ENCODE measurements at regions not wholly inside any gene's neighbourhood (a gene's known extent, or its start where the extent isn't known, plus 50 kb on each side); places are given as distances from the start of the nearest gene placed in this dataset.
A peak's percentile ranks its signal among the peaks of the same experiment; 100 is the strongest.

DNA sequence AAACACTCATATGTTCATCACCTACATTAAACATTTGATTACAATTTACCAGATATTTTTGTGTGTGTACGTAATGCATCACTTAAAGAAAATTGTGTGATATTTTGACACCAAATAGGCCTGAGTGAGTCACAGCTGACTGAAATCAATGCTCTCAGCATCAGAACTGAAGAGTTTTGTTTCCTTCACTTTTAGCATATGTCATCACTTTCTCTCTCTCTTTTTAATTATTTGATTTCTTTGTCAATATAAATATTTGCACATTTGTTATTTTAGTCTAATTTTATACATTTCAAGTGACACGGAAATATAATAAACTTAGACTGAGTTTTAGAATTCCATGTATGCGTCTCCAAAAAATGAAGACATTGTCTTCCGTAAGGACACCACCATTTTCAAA, 545.3 kb downstream of the PTPRC start:
- Histone ChIP-seq H3K27ac (ENCODE audit: low read length) (no peak overlapping the region), H2AFZ (ENCODE audit: low read depth, low read length) (no peak overlapping the region), H3K4me3 (ENCODE audit: low read depth in 1 of 2, low read length in 2 of 2) (no peak overlapping the region), H3K36me3 (ENCODE audit: insufficient read depth, low read length) (no peaks in the 10 kb centered on the region), H4K20me1 (ENCODE audit: insufficient read depth, low read length) (no peaks in the 10 kb centered on the region), H3K9me3 (ENCODE audit: insufficient read depth, low read length, severe bottlenecking) (no peaks in the 10 kb centered on the region), H3K4me2 (ENCODE audit: insufficient read depth, low read length) (no peak overlapping the region), H3K4me1 (ENCODE audit: insufficient read depth, low read length) (peaks cover 52% of the 10 kb centered on the region), H3K79me2 (ENCODE audit: insufficient read depth, low read length) (peaks cover 6% of the 10 kb centered on the region), H3K9ac (ENCODE audit: low read depth, low read length) (no peak overlapping the region), H3K27me3 (ENCODE audit: insufficient read depth, low read length, poor library complexity) (no peaks in the 10 kb centered on the region)
- TF ChIP-seq, protein P1, sequence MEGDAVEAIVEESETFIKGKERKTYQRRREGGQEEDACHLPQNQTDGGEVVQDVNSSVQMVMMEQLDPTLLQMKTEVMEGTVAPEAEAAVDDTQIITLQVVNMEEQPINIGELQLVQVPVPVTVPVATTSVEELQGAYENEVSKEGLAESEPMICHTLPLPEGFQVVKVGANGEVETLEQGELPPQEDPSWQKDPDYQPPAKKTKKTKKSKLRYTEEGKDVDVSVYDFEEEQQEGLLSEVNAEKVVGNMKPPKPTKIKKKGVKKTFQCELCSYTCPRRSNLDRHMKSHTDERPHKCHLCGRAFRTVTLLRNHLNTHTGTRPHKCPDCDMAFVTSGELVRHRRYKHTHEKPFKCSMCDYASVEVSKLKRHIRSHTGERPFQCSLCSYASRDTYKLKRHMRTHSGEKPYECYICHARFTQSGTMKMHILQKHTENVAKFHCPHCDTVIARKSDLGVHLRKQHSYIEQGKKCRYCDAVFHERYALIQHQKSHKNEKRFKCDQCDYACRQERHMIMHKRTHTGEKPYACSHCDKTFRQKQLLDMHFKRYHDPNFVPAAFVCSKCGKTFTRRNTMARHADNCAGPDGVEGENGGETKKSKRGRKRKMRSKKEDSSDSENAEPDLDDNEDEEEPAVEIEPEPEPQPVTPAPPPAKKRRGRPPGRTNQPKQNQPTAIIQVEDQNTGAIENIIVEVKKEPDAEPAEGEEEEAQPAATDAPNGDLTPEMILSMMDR (IDR thresholded peaks at IDR 0.05; ENCODE audit: borderline replicate concordance, extremely low read depth, low read length, poor library complexity, severe bottlenecking), result no peak
- TF ChIP-seq EZH2 (IDR thresholded peaks at IDR 0.05; ENCODE audit: borderline replicate concordance, low read depth, low read length, severe bottlenecking), result no peak
- no peak for ATAC-seq (ENCODE audit: insufficient read depth, low read depth)
- DNase-seq, result no peak

DNA sequence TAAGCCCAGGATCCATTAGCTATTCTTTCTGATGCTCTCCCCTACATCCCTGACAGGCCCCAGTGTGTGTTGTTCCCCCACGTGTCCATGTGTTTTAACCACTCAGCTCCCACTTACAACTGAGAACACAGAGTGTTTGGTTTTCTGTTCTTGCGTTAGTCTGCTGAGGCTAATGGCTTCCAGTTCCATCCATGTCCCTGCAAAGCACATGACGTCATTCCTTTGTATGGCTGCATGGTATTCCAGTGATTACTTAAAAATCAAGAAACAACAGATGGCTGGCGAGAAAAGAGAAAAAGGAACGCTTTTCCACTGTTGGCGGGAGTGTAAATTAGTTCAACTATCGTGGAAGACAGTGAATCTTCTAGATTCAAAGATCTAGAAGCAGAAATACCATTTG, 556.0 kb downstream of the PTPRC start:
- Histone ChIP-seq H2AFZ (ENCODE audit: low read depth, low read length) (no peak overlapping the region), H3K27ac (ENCODE audit: low read length) (no peak overlapping the region), H3K4me3 (ENCODE audit: low read depth in 1 of 2, low read length in 2 of 2) (no peak overlapping the region), H3K9ac (ENCODE audit: low read depth, low read length) (no peak overlapping the region), H3K4me1 (ENCODE audit: insufficient read depth, low read length) (peaks cover 8% of the 10 kb centered on the region), H3K4me2 (ENCODE audit: insufficient read depth, low read length) (no peak overlapping the region), H3K79me2 (ENCODE audit: insufficient read depth, low read length) (no peaks in the 10 kb centered on the region), H4K20me1 (ENCODE audit: insufficient read depth, low read length) (no peaks in the 10 kb centered on the region), H3K27me3 (ENCODE audit: insufficient read depth, low read length, poor library complexity) (no peaks in the 10 kb centered on the region), H3K9me3 (ENCODE audit: insufficient read depth, low read length, severe bottlenecking) (no peaks in the 10 kb centered on the region), H3K36me3 (ENCODE audit: insufficient read depth, low read length) (no peaks in the 10 kb centered on the region)
- ATAC-seq (ENCODE audit: insufficient read depth, low read depth) (no peak), DNase-seq (no peak)
- TF ChIP-seq, protein P1 (IDR thresholded peaks at IDR 0.05; ENCODE audit: borderline replicate concordance, extremely low read depth, low read length, poor library complexity, severe bottlenecking), result no peak
- TF ChIP-seq EZH2 (IDR thresholded peaks at IDR 0.05; ENCODE audit: borderline replicate concordance, low read depth, low read length, severe bottlenecking), result no peak

DNA sequence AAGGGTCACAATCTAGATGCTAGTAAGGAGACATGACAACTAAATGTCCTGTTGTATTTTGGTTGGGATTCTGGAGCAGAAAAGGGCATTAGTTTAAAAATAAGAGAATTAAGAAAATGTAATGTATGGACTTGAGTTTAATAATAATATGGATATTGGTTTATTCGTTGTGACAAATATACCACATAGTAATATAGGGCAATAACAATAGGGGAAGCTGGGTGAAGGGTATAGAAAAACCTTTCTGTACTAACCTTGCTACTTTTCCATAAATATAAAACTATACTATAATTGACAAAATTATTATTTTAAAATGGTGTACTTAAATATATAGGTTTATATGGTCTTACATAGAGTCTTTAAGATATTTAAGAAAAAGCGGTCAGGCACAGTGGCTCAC, 558.9 kb downstream of the PTPRC start:
- no peak for ATAC-seq (ENCODE audit: insufficient read depth, low read depth)
- Histone ChIP-seq H3K27ac (ENCODE audit: low read length) (no peak overlapping the region), H3K4me1 (ENCODE audit: insufficient read depth, low read length) (peaks cover 33% of the 10 kb centered on the region), H3K4me3 (ENCODE audit: low read depth in 1 of 2, low read length in 2 of 2) (no peak overlapping the region), H2AFZ (ENCODE audit: low read depth, low read length) (no peak overlapping the region), H3K36me3 (ENCODE audit: insufficient read depth, low read length) (no peaks in the 10 kb centered on the region), H3K27me3 (ENCODE audit: insufficient read depth, low read length, poor library complexity) (no peaks in the 10 kb centered on the region), H3K4me2 (ENCODE audit: insufficient read depth, low read length) (no peak overlapping the region), H4K20me1 (ENCODE audit: insufficient read depth, low read length) (no peaks in the 10 kb centered on the region), H3K79me2 (ENCODE audit: insufficient read depth, low read length) (no peaks in the 10 kb centered on the region), H3K9me3 (ENCODE audit: insufficient read depth, low read length, severe bottlenecking) (no peaks in the 10 kb centered on the region), H3K9ac (ENCODE audit: low read depth, low read length) (no peak overlapping the region)
- DNase-seq, result no peak
- TF ChIP-seq, protein P1 (IDR thresholded peaks at IDR 0.05; ENCODE audit: borderline replicate concordance, extremely low read depth, low read length, poor library complexity, severe bottlenecking), result no peak
- TF ChIP-seq EZH2 (IDR thresholded peaks at IDR 0.05; ENCODE audit: borderline replicate concordance, low read depth, low read length, severe bottlenecking), result no peak

DNA sequence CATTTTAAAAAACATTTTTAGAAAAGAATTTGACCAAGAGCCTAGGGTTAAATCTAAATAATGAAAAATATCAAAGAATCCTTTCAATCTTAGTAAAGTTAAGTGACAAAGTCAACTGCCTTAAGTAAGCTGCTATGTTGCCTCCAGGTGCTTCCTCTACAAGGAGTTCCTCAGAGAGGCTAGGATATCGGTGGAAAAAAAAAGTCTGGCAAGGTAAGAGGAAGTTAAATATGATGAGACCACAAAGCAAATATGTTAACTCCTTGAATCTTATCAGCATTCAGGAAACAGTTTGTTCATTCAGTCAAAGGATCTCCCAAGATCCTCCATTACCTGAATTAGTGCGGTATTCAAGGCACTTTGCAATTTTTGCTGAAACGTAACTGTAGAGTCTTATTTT, 563.5 kb downstream of the PTPRC start:
- Histone ChIP-seq H4K20me1 (ENCODE audit: insufficient read depth, low read length) (no peaks in the 10 kb centered on the region), H3K4me2 (ENCODE audit: insufficient read depth, low read length) (peak overlapping the region; percentile 65), H3K27ac (ENCODE audit: low read length) (peak overlapping the region; percentile 93), H3K9me3 (ENCODE audit: insufficient read depth, low read length, severe bottlenecking) (no peaks in the 10 kb centered on the region), H3K4me3 (ENCODE audit: low read depth in 1 of 2, low read length in 2 of 2) (peak overlapping the region in 1 of 2 experiments; percentile 44; a peak in 2 of 4 replicates), H3K4me1 (ENCODE audit: insufficient read depth, low read length) (peaks cover 45% of the 10 kb centered on the region), H3K27me3 (ENCODE audit: insufficient read depth, low read length, poor library complexity) (no peaks in the 10 kb centered on the region), H3K79me2 (ENCODE audit: insufficient read depth, low read length) (no peaks in the 10 kb centered on the region), H3K9ac (ENCODE audit: low read depth, low read length) (peak overlapping the region; percentile 51), H2AFZ (ENCODE audit: low read depth, low read length) (0 out of 2 replicates have a peak overlapping the region, but pooled peaks have one; percentile 0), H3K36me3 (ENCODE audit: insufficient read depth, low read length) (no peaks in the 10 kb centered on the region)
- TF ChIP-seq, protein P1 (IDR thresholded peaks at IDR 0.05; ENCODE audit: borderline replicate concordance, extremely low read depth, low read length, poor library complexity, severe bottlenecking), result no peak
- no peak for TF ChIP-seq EZH2 (IDR thresholded peaks at IDR 0.05; ENCODE audit: borderline replicate concordance, low read depth, low read length, severe bottlenecking)
- DNase-seq (peak; percentile 59), ATAC-seq (ENCODE audit: insufficient read depth, low read depth) (peak; percentile 91)

Measured in DND-41 (cell line).